GM21381 (cell line): ENCODE measurements at regions not wholly inside any gene's neighbourhood (a gene's known extent, or its start where the extent isn't known, plus 50 kb on each side); places are given as distances from the start of the nearest gene placed in this dataset.

Experiments used
- ATAC-seq: cut with Tn5 transposase; IDR thresholded peaks from one replicate; pipeline ENCODE4 v1.9.1; 2021; ENCODE audit warnings: mild to moderate bottlenecking, moderate library complexity; ENCODE audit not compliant: unreplicated experiment

- ATAC-seq: no peak
These were observed 50.5 kb upstream of the ATF3 start for GRCh38 chr1:212557739-212558692.

- ATAC-seq: peak; percentile 98
These were observed 49.7 kb upstream of the ATF3 start for GRCh38 chr1:212558693-212559480.
